K562 (cell line): ENCODE measurements at regions not wholly inside any gene's neighbourhood (a gene's known extent, or its start where the extent isn't known, plus 50 kb on each side); places are given as distances from the start of the nearest gene placed in this dataset.

Experiments used
- CREM ChIP-seq: IDR thresholded peaks from 2 replicates; pipeline ENCODE4 v1.6.1; 2014; ENCODE audit warnings: antibody characterized with exemption, low read depth
- FOXK1 ChIP-seq: sonication (generic); formaldehyde crosslinking; IDR thresholded peaks from 2 replicates; pipeline ENCODE4 v1.8.0; 2022; ENCODE audit warnings: missing genetic modification reagents, mild to moderate bottlenecking, borderline replicate concordance
- JUN ChIP-seq, 2 experiments: sonication (generic) in 1 of 2; formaldehyde crosslinking in 1 of 2; IDR thresholded peaks; 2 replicates each; pipeline versions ENCODE4 v1.6.1 to v1.8.0; 2012 to 2022; ENCODE audit warnings: borderline replicate concordance in 2 of 2, mild to moderate bottlenecking in 2 of 2, improper control_type of control experiment in 1 of 2, low read depth in 1 of 2, low read length in 1 of 2, missing genetic modification reagents in 1 of 2
- MAZ ChIP-seq, 2 experiments: fragments of 450-650 bp in 1 of 2; sonication (generic) in 1 of 2; formaldehyde crosslinking; IDR thresholded peaks in 1 of 2; conservative IDR thresholded peaks in 1 of 2; 2 replicates each; pipeline versions ENCODE4 v1.4.0 to v1.5.0; 2020; ENCODE audit warnings: mild to moderate bottlenecking in 1 of 2, missing genetic modification reagents in 1 of 2
- NFE2 ChIP-seq: IDR thresholded peaks from 2 replicates; pipeline ENCODE4 v1.6.1; 2014; ENCODE audit warnings: antibody characterized with exemption, low read depth
- NFIC ChIP-seq: fragments of 450-650 bp; IDR thresholded peaks from 2 replicates; pipeline ENCODE4 v1.6.1; 2017; ENCODE audit warnings: mild to moderate bottlenecking, inconsistent platforms
- NRF1 ChIP-seq, 2 experiments: fragments of 450-650 bp; IDR thresholded peaks in 1 of 2; conservative IDR thresholded peaks in 1 of 2; 2 replicates each; pipeline ENCODE4 v1.6.1; 2014; ENCODE audit warnings: mild to moderate bottlenecking in 2 of 2
- POLR2A ChIP-seq: fragments of 450-650 bp; conservative IDR thresholded peaks from 2 replicates; pipeline ENCODE4 v1.6.1; 2016
- RCOR1 ChIP-seq, 2 experiments: IDR thresholded peaks; 2 replicates each; pipeline ENCODE4 v1.6.1; 2012; ENCODE audit warnings: low read depth in 2 of 2, low read length in 2 of 2, borderline replicate concordance in 1 of 2, improper control_type of control experiment in 1 of 2
- ZBED1 ChIP-seq: IDR thresholded peaks from 2 replicates; pipeline ENCODE4 v1.6.1; 2014
- ZNF274 ChIP-seq: IDR thresholded peaks from 2 replicates; pipeline ENCODE4 v1.6.1; 2011; ENCODE audit warnings: low read depth, mild to moderate bottlenecking, low read length, moderate library complexity, borderline replicate concordance
- TF ChIP-seq, protein P1 (sequence below), 3 experiments: IDR thresholded peaks in 2 of 3; conservative IDR thresholded peaks in 1 of 3; 2 replicates each; pipeline ENCODE4 v1.5.1; 2011 to 2012; ENCODE audit warnings: low read length in 3 of 3, mild to moderate bottlenecking in 3 of 3, control low read depth in 2 of 3, improper control_type of control experiment in 1 of 3, inconsistent platforms in 1 of 3, low read depth in 1 of 3, mixed read lengths in 1 of 3, moderate library complexity in 1 of 3; ENCODE audit not compliant: insufficient read depth in 2 of 3
- TF ChIP-seq, protein P2 (sequence below): fragments of 250-450 bp; sonication (Bioruptor Pico); IDR thresholded peaks from 2 replicates; pipeline ENCODE4 v1.4.0; 2020; ENCODE audit warnings: mild to moderate bottlenecking, moderate library complexity
- TF ChIP-seq, protein P3 (sequence below), 2 experiments: fragments of 450-650 bp; formaldehyde crosslinking in 1 of 2; IDR thresholded peaks; 2 replicates each; pipeline versions ENCODE4 v1.4.0 to v1.6.1; 2014 to 2020; ENCODE audit warnings: mild to moderate bottlenecking in 2 of 2, borderline replicate concordance in 1 of 2, low read depth in 1 of 2

DNA sequence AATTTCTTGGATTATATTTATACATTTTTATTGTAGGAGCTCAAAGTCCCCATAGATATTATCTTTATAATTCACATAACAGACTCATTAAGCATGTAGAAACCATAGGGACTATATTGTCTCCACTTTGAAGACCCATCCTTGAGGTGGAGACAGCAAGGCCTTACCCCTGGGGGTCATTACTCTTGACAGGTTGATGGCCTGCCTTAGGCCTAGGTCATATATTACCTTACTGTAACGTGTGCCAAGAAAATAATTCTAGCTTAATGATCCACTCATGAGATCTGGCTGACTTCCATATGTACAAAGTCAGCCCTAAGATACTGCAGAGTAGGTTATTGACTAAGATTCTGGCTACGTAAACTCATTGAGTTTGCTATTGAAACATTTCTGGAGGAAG, 65.4 kb upstream of the GLS start:
- TF ChIP-seq NFE2, result no peak
- TF ChIP-seq FOXK1 (CRISPR knock-in tag), result no peak
- TF ChIP-seq JUN (IDR thresholded peaks at IDR 0.05; ENCODE audit: borderline replicate concordance, low read depth, low read length), result no peak
- TF ChIP-seq JUN (CRISPR knock-in tag; IDR thresholded peaks at IDR 0.05; ENCODE audit: borderline replicate concordance), result no peak
- TF ChIP-seq MAZ (CRISPR knock-in tag; conservative IDR thresholded peaks at IDR 0.05 in 1 of 2, IDR thresholded peaks at IDR 0.05 in 1 of 2), result no peak
- no peak for TF ChIP-seq POLR2A
- no peak for TF ChIP-seq NFIC
- TF ChIP-seq ZNF274, result no peak
- TF ChIP-seq, protein P1, sequence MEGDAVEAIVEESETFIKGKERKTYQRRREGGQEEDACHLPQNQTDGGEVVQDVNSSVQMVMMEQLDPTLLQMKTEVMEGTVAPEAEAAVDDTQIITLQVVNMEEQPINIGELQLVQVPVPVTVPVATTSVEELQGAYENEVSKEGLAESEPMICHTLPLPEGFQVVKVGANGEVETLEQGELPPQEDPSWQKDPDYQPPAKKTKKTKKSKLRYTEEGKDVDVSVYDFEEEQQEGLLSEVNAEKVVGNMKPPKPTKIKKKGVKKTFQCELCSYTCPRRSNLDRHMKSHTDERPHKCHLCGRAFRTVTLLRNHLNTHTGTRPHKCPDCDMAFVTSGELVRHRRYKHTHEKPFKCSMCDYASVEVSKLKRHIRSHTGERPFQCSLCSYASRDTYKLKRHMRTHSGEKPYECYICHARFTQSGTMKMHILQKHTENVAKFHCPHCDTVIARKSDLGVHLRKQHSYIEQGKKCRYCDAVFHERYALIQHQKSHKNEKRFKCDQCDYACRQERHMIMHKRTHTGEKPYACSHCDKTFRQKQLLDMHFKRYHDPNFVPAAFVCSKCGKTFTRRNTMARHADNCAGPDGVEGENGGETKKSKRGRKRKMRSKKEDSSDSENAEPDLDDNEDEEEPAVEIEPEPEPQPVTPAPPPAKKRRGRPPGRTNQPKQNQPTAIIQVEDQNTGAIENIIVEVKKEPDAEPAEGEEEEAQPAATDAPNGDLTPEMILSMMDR (IDR thresholded peaks at IDR 0.05 in 2 of 3, conservative IDR thresholded peaks at IDR 0.05 in 1 of 3; ENCODE audit: insufficient read depth in 2 of 3, low read depth in 1 of 3, low read length in 3 of 3), result no peak
- TF ChIP-seq CREM, result no peak
- no peak for TF ChIP-seq NRF1 (conservative IDR thresholded peaks at IDR 0.05 in 1 of 2, IDR thresholded peaks at IDR 0.05 in 1 of 2)
- no peak for TF ChIP-seq ZBED1
- TF ChIP-seq, protein P2, sequence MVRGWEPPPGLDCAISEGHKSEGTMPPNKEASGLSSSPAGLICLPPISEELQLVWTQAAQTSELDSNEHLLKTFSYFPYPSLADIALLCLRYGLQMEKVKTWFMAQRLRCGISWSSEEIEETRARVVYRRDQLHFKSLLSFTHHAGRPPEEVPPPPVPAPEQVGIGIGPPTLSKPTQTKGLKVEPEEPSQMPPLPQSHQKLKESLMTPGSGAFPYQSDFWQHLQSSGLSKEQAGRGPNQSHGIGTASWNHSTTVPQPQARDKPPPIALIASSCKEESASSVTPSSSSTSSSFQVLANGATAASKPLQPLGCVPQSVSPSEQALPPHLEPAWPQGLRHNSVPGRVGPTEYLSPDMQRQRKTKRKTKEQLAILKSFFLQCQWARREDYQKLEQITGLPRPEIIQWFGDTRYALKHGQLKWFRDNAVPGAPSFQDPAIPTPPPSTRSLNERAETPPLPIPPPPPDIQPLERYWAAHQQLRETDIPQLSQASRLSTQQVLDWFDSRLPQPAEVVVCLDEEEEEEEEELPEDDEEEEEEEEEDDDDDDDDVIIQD (CRISPR knock-in tag), result no peak
- TF ChIP-seq RCOR1 (IDR thresholded peaks at IDR 0.05; ENCODE audit: borderline replicate concordance in 1 of 2, low read depth in 2 of 2, low read length in 2 of 2), result no peak
- TF ChIP-seq, protein P3, sequence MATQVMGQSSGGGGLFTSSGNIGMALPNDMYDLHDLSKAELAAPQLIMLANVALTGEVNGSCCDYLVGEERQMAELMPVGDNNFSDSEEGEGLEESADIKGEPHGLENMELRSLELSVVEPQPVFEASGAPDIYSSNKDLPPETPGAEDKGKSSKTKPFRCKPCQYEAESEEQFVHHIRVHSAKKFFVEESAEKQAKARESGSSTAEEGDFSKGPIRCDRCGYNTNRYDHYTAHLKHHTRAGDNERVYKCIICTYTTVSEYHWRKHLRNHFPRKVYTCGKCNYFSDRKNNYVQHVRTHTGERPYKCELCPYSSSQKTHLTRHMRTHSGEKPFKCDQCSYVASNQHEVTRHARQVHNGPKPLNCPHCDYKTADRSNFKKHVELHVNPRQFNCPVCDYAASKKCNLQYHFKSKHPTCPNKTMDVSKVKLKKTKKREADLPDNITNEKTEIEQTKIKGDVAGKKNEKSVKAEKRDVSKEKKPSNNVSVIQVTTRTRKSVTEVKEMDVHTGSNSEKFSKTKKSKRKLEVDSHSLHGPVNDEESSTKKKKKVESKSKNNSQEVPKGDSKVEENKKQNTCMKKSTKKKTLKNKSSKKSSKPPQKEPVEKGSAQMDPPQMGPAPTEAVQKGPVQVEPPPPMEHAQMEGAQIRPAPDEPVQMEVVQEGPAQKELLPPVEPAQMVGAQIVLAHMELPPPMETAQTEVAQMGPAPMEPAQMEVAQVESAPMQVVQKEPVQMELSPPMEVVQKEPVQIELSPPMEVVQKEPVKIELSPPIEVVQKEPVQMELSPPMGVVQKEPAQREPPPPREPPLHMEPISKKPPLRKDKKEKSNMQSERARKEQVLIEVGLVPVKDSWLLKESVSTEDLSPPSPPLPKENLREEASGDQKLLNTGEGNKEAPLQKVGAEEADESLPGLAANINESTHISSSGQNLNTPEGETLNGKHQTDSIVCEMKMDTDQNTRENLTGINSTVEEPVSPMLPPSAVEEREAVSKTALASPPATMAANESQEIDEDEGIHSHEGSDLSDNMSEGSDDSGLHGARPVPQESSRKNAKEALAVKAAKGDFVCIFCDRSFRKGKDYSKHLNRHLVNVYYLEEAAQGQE (IDR thresholded peaks at IDR 0.05; ENCODE audit: borderline replicate concordance), result no peak
- TF ChIP-seq, protein P3 (CRISPR knock-in tag; IDR thresholded peaks at IDR 0.05; ENCODE audit: low read depth), result no peak
